ENCODE measurements at regions not wholly inside any gene's neighbourhood (a gene's known extent, or its start where the extent isn't known, plus 50 kb on each side); places are given as distances from the start of the nearest gene placed in this dataset.

GRCh38 chr1:62962014-62962812 lies 178.3 kb downstream of the ATG4C start:
- TF ChIP-seq KAT2B (IDR thresholded peaks at IDR 0.05; ENCODE audit: low read depth, low read length) (no peak), POLR2G (IDR thresholded peaks at IDR 0.05; ENCODE audit: low read depth, low read length) (no peak), TEAD4 (IDR thresholded peaks at IDR 0.05; ENCODE audit: low read length) (no peak), TEAD4 (CRISPR knock-in tag; IDR thresholded peaks at IDR 0.05; ENCODE audit: borderline replicate concordance) (no peak), TARDBP (IDR thresholded peaks at IDR 0.05) (no peak), JUND (IDR thresholded peaks at IDR 0.05; ENCODE audit: borderline replicate concordance, low read depth, low read length) (no peak), JUND (tag; IDR thresholded peaks at IDR 0.05; ENCODE audit: borderline replicate concordance, low read depth, low read length) (no peak), MNT (conservative IDR thresholded peaks at IDR 0.05) (no peak), ETS1 (conservative IDR thresholded peaks at IDR 0.05; ENCODE audit: control insufficient read depth, low read depth, low read length) (no peak), EP300 (IDR thresholded peaks at IDR 0.05; ENCODE audit: low read length) (no peak), GABPA (tag; conservative IDR thresholded peaks at IDR 0.05; ENCODE audit: low read depth) (no peak), FOXM1 (IDR thresholded peaks at IDR 0.05; ENCODE audit: low read depth) (no peak), FOXM1 (CRISPR knock-in tag; IDR thresholded peaks at IDR 0.05; ENCODE audit: low read depth) (no peak), ZNF174 (CRISPR knock-in tag; IDR thresholded peaks at IDR 0.05) (no peak), SMAD4 (CRISPR knock-in tag; conservative IDR thresholded peaks at IDR 0.05) (no peak), NR3C1 (CRISPR knock-in tag; IDR thresholded peaks at IDR 0.05) (no peak)

Data from K562 (cell line).